HT-29 (cell line): ENCODE measurements at regions not wholly inside any gene's neighbourhood (a gene's known extent, or its start where the extent isn't known, plus 50 kb on each side); places are given as distances from the start of the nearest gene placed in this dataset.

Source experiments
- DNase-seq: peaks from one replicate; pipeline ENCODE4 v3.0.0-alpha.2; 2015; ENCODE audit warnings: low spot score

- no peak for DNase-seq
Observed at GRCh38 chr5:67305913-67306710, 109.5 kb upstream of the CD180 start.

DNA sequence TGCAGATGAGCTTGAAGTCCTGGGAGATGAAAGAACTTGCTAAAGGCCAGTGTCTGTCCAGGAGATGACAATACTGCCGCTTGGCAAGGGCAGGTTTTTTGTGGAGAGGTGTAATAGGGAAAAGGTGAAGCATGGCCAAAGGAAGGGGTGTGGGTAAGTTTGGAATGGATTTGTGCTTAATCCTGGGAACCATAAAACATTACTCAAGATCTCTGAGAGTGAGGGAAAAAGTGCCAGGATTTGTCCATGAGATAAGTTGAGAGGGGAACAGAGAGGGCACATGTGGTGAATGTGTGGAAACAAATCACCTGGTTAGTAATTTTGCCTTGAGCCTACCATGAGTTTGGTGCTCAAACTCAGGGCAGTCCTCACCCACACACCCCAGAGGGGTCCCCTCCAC, 108.8 kb upstream of the CD180 start:
- no peak for DNase-seq

- no peak for DNase-seq
Observed at GRCh38 chr5:67303356-67303755, 106.8 kb upstream of the CD180 start.

GRCh38 chr5:67301285-67301903, 104.8 kb upstream of the CD180 start:
- peak; percentile 13 for DNase-seq

GRCh38 chr5:67300326-67300725, 103.7 kb upstream of the CD180 start:
- no peak for DNase-seq

DNA sequence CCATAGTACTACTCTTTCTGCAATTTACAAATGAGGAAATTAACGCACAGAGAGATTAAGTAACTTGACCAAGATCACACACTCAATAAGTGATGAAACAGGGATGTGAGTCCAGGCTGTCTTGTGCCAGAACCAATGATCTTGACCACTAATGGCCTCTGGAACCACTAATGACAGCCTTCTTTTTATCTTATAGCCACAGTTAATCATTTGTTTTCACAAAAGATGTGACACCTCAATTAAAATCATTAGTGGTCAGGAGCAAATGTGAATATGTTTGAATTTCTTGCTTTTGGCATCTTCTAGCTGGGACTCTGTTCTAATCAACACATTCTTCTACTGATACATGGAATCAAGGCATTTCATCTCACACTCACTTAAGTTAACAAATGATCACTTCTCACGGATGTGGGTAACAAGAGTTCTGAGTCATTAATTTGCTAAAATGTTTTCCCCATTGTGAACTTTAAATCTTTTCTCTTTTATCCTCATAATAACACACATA, 102.7 kb upstream of the CD180 start:
- no peak for DNase-seq

GRCh38 chr5:67297802-67298532, 101.4 kb upstream of the CD180 start:
- DNase-seq: no peak

DNA sequence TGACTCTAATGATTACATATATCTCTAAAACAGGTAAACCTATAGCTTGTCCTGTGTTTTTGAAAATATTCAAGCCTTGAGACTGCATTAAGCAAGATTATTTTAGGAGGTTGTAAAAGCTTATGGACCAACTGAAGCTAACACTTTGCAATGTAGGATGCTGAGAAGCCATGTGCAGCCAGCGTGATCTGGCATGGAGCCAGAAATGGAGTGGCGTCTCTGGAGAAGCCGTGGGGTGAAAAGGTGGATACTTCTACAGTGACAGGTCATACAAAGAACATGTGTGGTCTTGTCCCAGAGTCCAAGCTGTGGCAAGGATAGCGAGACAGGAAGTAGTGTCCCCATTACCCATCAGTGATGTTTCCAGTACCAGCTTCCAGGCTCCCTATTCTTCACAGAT, 100.8 kb upstream of the CD180 start:
- DNase-seq: no peak

- DNase-seq: no peak
Observed at GRCh38 chr5:67294266-67294938, 97.8 kb upstream of the CD180 start.

- no peak for DNase-seq
Observed at GRCh38 chr5:67293226-67293625, 96.6 kb upstream of the CD180 start.

DNA sequence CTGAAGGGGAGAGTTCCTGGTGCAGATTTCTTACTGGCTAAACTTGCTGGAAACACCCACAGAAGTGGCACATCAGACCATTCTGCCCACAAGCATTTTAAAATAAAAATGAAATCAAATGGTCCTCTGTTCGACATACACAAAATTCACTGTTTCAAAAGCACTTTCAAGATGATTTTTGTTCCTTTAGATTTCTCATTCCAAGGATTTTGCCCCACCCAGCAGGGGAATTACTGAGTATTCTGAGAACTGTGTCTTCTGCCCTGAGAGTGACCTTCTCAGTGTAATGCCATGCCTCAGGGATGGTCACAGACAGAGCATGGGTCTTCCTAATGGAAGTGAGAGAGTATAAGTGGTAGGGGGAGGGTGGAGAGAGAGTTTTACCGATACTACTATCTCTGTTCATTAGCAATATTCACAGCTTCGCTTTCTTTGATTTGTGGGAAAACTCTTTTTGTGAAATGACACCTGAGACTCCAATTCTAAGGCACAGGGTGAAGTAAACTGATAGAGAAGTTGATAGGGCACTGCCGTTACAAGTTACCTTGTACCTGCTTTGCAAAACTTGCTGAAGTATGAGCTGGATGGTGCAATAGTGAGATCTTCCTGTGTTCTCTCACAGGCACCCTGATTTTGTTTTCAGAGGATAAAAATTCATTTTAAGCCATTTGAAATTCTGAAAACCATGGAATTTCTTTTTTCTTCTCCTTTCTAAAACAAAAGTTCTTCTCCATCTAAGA, 95.8 kb upstream of the CD180 start:
- no peak for DNase-seq

GRCh38 chr5:67291671-67292070, 95.1 kb upstream of the CD180 start:
- DNase-seq: no peak

DNA sequence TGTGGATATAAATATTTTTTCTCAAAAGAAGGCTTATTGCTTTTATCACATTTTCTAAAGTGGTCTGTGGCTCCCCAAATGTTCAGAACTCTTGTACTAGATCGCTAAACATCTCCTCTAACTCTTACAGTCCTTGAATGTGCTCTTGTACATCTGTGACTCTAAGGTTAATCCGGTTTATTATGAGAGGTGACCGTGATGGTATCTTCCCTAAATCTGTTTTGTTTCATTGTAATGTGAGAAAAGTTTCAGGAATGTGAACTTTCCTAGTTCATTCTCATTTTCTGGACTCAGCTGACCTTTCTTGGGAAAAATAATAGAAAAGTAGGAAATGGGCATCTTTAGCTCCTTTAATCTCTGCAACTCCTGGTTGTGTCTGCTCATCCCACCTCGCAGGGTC, 94.5 kb upstream of the CD180 start:
- no peak for DNase-seq

DNA sequence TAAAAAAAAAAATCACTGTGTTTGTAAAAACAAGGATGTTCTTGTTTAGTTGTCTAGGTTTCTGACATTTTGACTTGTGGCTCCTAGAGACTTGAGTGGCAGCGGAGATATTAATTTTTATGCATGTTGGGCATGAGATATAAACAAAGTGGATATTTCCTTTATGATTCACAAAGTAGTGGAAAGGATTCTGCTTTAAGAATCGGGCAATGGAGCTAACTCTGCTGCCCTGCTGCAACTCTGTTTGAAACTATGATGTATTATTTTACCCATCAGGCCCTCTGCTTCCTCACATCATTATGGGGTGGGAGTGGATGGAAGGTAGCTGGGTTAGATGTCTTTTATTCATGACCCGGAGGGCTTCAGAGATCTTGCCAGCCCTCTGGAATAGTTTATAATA, 94.1 kb upstream of the CD180 start:
- no peak for DNase-seq

GRCh38 chr5:67289763-67290521, 93.3 kb upstream of the CD180 start:
- no peak for DNase-seq

- no peak for DNase-seq
Observed at GRCh38 chr5:67287510-67288268, 91.1 kb upstream of the CD180 start.

DNA sequence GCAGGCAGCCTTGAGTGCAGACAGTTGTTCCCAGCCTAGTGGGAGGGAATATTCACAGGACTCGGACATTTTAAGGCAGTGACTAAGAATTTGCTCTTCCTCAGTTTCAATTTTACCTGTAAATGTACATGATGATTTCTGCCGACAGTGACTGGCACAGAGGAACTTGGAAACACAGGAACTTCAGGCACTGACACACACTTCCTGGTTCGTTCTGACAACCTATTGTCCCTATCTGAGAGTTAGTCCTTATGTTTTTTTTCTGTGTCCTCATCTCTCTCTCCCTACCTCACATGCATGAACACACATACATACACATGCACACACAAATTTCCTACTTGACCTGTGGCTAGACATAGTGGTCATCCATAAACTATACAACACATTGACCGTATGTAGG, 89.4 kb upstream of the CD180 start:
- DNase-seq: no peak

DNA sequence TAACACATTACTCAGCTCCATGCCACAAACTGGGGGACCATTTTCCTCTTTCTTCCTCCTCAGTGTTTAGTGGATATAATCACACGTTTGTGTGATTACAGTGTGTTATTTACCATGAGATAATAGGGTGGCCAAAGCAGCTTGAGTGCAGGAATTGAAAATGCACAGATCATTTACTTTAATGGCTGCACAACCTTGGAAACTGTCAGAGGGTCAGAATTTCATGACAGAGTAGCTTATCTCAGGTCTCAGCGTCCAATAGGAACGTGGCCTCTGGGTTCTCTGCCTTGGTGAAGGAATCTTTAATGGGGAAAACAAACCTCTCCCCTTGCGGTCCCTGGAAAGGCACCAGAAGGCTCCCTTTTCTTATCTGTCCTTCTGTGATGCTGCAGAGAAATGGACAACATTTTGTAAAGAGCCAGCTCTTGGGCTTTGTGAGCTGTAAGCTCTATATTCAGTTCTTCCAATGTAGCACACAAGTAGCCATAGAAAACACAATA, 87.4 kb upstream of the CD180 start:
- no peak for DNase-seq

- DNase-seq: no peak
Observed at GRCh38 chr5:67283275-67283987, 86.8 kb upstream of the CD180 start.
